DMS53 (cell line): ENCODE measurements at regions not wholly inside any gene's neighbourhood (a gene's known extent, or its start where the extent isn't known, plus 50 kb on each side); places are given as distances from the start of the nearest gene placed in this dataset.
"Not testable (repeated sequence)": the region's sequence is repeated elsewhere in the genome, so short reads cannot be mapped to it uniquely, and the experiment has no call there.

Experiments
- DNase-seq: peaks from one replicate; lab custom pipeline; 2025; lab: John Stamatoyannopoulos, UW

GRCh38 chr4:124046190-124046589 lies 649.6 kb downstream of the SPRY1 start:
- no peak for DNase-seq

GRCh38 chr4:124053872-124054538 lies 657.4 kb downstream of the SPRY1 start:
- no peak for DNase-seq

- no peak for DNase-seq
Observed at GRCh38 chr4:124055336-124055735, 657.2 kb downstream of the ANKRD50 start.

GRCh38 chr4:124055896-124056295 lies 656.6 kb downstream of the ANKRD50 start:
- no peak for DNase-seq

GRCh38 chr4:124060261-124060918 lies 652.1 kb downstream of the ANKRD50 start:
- peak; percentile 7 for DNase-seq

- no peak for DNase-seq
Observed at GRCh38 chr4:124061413-124061812, 651.1 kb downstream of the ANKRD50 start.

GRCh38 chr4:124065422-124065821 lies 647.1 kb downstream of the ANKRD50 start:
- DNase-seq: no peak

- DNase-seq: no peak
Observed at GRCh38 chr4:124065936-124066335, 646.6 kb downstream of the ANKRD50 start.

- DNase-seq: no peak
Observed at GRCh38 chr4:124066595-124066994, 645.9 kb downstream of the ANKRD50 start.

- DNase-seq: no peak
Observed at GRCh38 chr4:124067046-124067445, 645.5 kb downstream of the ANKRD50 start.

- DNase-seq: no peak
Observed at GRCh38 chr4:124070688-124071484, 641.6 kb downstream of the ANKRD50 start.

- DNase-seq: not testable (repeated sequence)
Observed at GRCh38 chr4:124075276-124075675, 637.3 kb downstream of the ANKRD50 start.

- DNase-seq: no peak
Observed at GRCh38 chr4:124079174-124079780, 633.3 kb downstream of the ANKRD50 start.

- no peak for DNase-seq
Observed at GRCh38 chr4:124083711-124084110, 628.8 kb downstream of the ANKRD50 start.

GRCh38 chr4:124085561-124086180 lies 626.9 kb downstream of the ANKRD50 start:
- DNase-seq: no peak

- no peak for DNase-seq
Observed at GRCh38 chr4:124090021-124090420, 622.5 kb downstream of the ANKRD50 start.

- no peak for DNase-seq
Observed at GRCh38 chr4:124092101-124092500, 620.4 kb downstream of the ANKRD50 start.

- no peak for DNase-seq
Observed at GRCh38 chr4:124092541-124092984, 620.0 kb downstream of the ANKRD50 start.

GRCh38 chr4:124095621-124096020 lies 616.9 kb downstream of the ANKRD50 start:
- DNase-seq: no peak

- DNase-seq: no peak
Observed at GRCh38 chr4:124096290-124096689, 616.2 kb downstream of the ANKRD50 start.

- no peak for DNase-seq
Observed at GRCh38 chr4:124097447-124097846, 615.1 kb downstream of the ANKRD50 start.

- DNase-seq: no peak
Observed at GRCh38 chr4:124104101-124104500, 608.4 kb downstream of the ANKRD50 start.
